ENCODE measurements at regions not wholly inside any gene's neighbourhood (a gene's known extent, or its start where the extent isn't known, plus 50 kb on each side); places are given as distances from the start of the nearest gene placed in this dataset.

DNA sequence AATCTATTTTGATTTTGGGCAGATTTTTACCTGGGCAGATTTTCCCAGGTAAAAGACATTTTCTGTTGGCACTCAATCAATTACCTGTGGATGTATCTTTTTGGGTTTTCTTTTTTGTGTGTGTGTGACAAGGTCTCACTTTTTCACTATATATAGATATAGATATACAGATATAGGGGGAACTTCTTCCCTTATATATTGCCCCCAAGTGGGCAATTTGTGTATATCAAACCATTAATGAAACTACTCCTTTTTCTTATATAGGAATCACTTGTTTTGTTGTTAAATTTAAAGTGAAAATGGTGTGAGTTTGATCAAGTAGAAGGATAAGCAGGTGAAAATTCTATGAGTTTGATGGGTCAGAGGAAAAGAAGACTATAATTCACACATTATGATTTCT lies 1054.9 kb downstream of the NLGN4Y start:
- TF ChIP-seq EP300 (IDR thresholded peaks at IDR 0.05) (no peak), POLR2A (IDR thresholded peaks at IDR 0.05) (no peak)

Data from upper lobe of left lung (tissue), 4 donors.